ENCODE measurements at regions not wholly inside any gene's neighbourhood (a gene's known extent, or its start where the extent isn't known, plus 50 kb on each side); places are given as distances from the start of the nearest gene placed in this dataset.
"Not testable (repeated sequence)": the region's sequence is repeated elsewhere in the genome, so short reads cannot be mapped to it uniquely, and the experiment has no call there.

GRCh38 chr7:358352-358751, 68.4 kb downstream of the FOXL3 start:
- Histone ChIP-seq H3K27ac (replicated peaks) (no peak overlapping the region), H3K27me3 (ENCODE audit: insufficient read depth, poor library complexity, severe bottlenecking) (peaks cover 17% of the 10 kb centered on the region), H3K4me3 (replicated peaks; ENCODE audit: insufficient read depth, low read length) (no peak overlapping the region)
- DNase-seq (ENCODE audit: low read depth in 1 of 2, low spot score in 1 of 2), result no peak
- no peak for TF ChIP-seq CTCF (IDR thresholded peaks at IDR 0.05; ENCODE audit: insufficient read depth, low read length)

DNA sequence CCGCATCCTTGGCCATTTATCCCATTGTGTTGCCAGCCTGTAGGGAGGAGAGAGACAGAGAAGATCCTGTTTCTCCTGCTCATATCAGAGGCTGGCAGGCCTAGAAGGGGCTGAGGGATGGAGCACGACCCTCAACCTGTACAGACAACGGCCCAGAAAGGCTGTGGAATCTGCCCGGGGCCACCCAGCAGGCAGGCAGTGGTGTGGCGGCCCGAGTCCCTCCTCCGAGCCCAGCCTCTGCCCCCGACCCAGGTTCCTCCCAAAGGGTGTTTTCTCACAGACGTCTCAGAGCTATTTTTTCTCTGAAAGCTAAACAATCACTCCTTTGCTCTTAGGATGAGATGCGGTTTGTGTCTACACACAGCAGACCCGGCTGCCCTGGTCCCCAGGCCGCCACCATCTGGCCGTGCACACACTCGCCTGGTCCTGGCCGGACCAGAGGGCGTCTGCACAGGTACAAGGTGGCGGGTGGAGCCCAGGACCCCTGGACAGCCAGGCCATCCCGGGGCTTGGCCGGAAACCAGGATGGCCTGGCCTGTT, 69.3 kb downstream of the FOXL3 start:
- Histone ChIP-seq H3K27me3 (ENCODE audit: insufficient read depth, poor library complexity, severe bottlenecking) (peaks cover 17% of the 10 kb centered on the region), H3K27ac (replicated peaks) (no peak overlapping the region), H3K4me3 (replicated peaks; ENCODE audit: insufficient read depth, low read length) (no peak overlapping the region)
- TF ChIP-seq POLR2AphosphoS5 (IDR thresholded peaks at IDR 0.05; ENCODE audit: low read depth) (no peak), SPI1 (IDR thresholded peaks at IDR 0.05; ENCODE audit: borderline replicate concordance, low read depth) (no peak), CTCF (IDR thresholded peaks at IDR 0.05; ENCODE audit: insufficient read depth, low read length) (no peak)
- no peak for DNase-seq (ENCODE audit: low read depth in 1 of 2, low spot score in 1 of 2)

GRCh38 chr7:359766-360361, 69.9 kb downstream of the FOXL3 start:
- Histone ChIP-seq H3K27me3 (ENCODE audit: insufficient read depth, poor library complexity, severe bottlenecking) (peaks cover 17% of the 10 kb centered on the region), H3K27ac (replicated peaks) (no peak overlapping the region), H3K4me3 (replicated peaks; ENCODE audit: insufficient read depth, low read length) (no peak overlapping the region)
- TF ChIP-seq POLR2AphosphoS5 (IDR thresholded peaks at IDR 0.05; ENCODE audit: low read depth) (no peak), CTCF (IDR thresholded peaks at IDR 0.05; ENCODE audit: insufficient read depth, low read length) (no peak), GABPA (IDR thresholded peaks at IDR 0.05; ENCODE audit: low read depth) (no peak), SPI1 (IDR thresholded peaks at IDR 0.05; ENCODE audit: borderline replicate concordance, low read depth) (no peak)
- TF ChIP-seq, protein P1, sequence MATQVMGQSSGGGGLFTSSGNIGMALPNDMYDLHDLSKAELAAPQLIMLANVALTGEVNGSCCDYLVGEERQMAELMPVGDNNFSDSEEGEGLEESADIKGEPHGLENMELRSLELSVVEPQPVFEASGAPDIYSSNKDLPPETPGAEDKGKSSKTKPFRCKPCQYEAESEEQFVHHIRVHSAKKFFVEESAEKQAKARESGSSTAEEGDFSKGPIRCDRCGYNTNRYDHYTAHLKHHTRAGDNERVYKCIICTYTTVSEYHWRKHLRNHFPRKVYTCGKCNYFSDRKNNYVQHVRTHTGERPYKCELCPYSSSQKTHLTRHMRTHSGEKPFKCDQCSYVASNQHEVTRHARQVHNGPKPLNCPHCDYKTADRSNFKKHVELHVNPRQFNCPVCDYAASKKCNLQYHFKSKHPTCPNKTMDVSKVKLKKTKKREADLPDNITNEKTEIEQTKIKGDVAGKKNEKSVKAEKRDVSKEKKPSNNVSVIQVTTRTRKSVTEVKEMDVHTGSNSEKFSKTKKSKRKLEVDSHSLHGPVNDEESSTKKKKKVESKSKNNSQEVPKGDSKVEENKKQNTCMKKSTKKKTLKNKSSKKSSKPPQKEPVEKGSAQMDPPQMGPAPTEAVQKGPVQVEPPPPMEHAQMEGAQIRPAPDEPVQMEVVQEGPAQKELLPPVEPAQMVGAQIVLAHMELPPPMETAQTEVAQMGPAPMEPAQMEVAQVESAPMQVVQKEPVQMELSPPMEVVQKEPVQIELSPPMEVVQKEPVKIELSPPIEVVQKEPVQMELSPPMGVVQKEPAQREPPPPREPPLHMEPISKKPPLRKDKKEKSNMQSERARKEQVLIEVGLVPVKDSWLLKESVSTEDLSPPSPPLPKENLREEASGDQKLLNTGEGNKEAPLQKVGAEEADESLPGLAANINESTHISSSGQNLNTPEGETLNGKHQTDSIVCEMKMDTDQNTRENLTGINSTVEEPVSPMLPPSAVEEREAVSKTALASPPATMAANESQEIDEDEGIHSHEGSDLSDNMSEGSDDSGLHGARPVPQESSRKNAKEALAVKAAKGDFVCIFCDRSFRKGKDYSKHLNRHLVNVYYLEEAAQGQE (IDR thresholded peaks at IDR 0.05; ENCODE audit: insufficient replicate concordance, low read depth), result no peak
- DNase-seq (ENCODE audit: low read depth in 1 of 2, low spot score in 1 of 2), result no peak

DNA sequence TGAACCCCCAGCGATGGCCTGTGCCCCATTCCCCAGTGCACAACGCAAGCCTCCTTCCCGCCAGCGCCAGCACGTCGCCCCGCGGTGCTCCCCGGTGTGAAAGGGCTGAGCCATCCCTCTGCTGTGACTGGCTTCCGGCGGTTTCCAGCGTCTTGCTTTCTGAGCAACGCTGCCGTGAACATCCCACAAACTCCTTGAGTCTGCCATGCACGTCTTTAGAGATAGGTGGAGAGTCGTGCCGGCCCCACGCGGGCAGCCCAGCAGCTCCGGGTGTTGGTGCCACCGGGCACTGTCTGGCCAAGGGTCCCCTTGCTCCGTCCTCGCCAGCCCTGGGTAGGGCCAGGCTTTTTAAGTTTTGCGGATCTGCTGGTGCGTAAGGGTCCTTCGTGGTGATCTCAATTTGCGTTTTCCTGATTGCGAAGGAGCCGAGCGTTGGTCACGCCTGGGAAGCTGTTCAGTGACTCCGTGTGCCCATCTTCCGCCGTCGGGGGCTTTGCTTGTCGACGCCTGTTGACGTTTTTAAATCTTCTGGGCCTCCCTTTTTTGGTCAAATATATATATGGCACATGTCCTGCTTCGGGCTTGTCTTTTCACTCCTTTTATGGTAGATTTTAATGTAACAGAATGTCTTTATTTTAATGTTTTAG, 70.6 kb downstream of the FOXL3 start:
- peaks cover 17% of the 10 kb centered on the region for H3K27me3 ChIP-seq (ENCODE audit: insufficient read depth, poor library complexity, severe bottlenecking)
- TF ChIP-seq, protein P1 (IDR thresholded peaks at IDR 0.05; ENCODE audit: insufficient replicate concordance, low read depth), result no peak
- no peak for TF ChIP-seq GABPA (IDR thresholded peaks at IDR 0.05; ENCODE audit: low read depth)
- TF ChIP-seq POLR2AphosphoS5 (IDR thresholded peaks at IDR 0.05; ENCODE audit: low read depth), result no peak
- TF ChIP-seq SPI1 (IDR thresholded peaks at IDR 0.05; ENCODE audit: borderline replicate concordance, low read depth), result no peak
- TF ChIP-seq CTCF (IDR thresholded peaks at IDR 0.05; ENCODE audit: insufficient read depth, low read length), result no peak
- DNase-seq (ENCODE audit: low read depth in 1 of 2, low spot score in 1 of 2), result no peak
- no peak overlapping the region for H3K27ac ChIP-seq (replicated peaks)
- H3K4me3 ChIP-seq (replicated peaks; ENCODE audit: insufficient read depth, low read length), result no peak overlapping the region

GRCh38 chr7:361182-361581, 71.2 kb downstream of the FOXL3 start:
- DNase-seq (ENCODE audit: low read depth in 1 of 2, low spot score in 1 of 2); H3K27ac ChIP-seq (replicated peaks); H3K4me3 ChIP-seq (replicated peaks; ENCODE audit: insufficient read depth, low read length): not testable (repeated sequence)
- H3K27me3 ChIP-seq (ENCODE audit: insufficient read depth, poor library complexity, severe bottlenecking), result peaks cover 20% of the 10 kb centered on the region

Measured in HL-60 (cell line).